ENCODE measurements at regions not wholly inside any gene's neighbourhood (a gene's known extent, or its start where the extent isn't known, plus 50 kb on each side); places are given as distances from the start of the nearest gene placed in this dataset.

GRCh38 chr11:43576320-43576802, 104.2 kb upstream of the HSD17B12 start:
- TF ChIP-seq RFX5 (IDR thresholded peaks at IDR 0.05; ENCODE audit: low read depth, low read length) (no peak), CTCF (conservative IDR thresholded peaks at IDR 0.05; ENCODE audit: low read depth, low read length) (no peak), MAFK (IDR thresholded peaks at IDR 0.05; ENCODE audit: low read depth, low read length) (no peak), POLR2A (IDR thresholded peaks at IDR 0.05; ENCODE audit: low read depth, low read length) (no peak), RAD21 (IDR thresholded peaks at IDR 0.05; ENCODE audit: low read length) (no peak), RCOR1 (IDR thresholded peaks at IDR 0.05; ENCODE audit: insufficient replicate concordance, low read length) (no peak), MXI1 (IDR thresholded peaks at IDR 0.05; ENCODE audit: borderline replicate concordance, low read depth, low read length) (no peak), BHLHE40 (IDR thresholded peaks at IDR 0.05; ENCODE audit: low read depth, low read length) (no peak), FOS (IDR thresholded peaks at IDR 0.05; ENCODE audit: low read depth, low read length) (no peak), ELK1 (IDR thresholded peaks at IDR 0.05; ENCODE audit: borderline replicate concordance, low read depth, low read length) (no peak), SMC3 (IDR thresholded peaks at IDR 0.05; ENCODE audit: low read depth, low read length) (no peak)

Data from IMR-90 (cell line).